Cardiac muscle cell (in vitro differentiated cells and primary cell): ENCODE measurements at regions not wholly inside any gene's neighbourhood (a gene's known extent, or its start where the extent isn't known, plus 50 kb on each side); places are given as distances from the start of the nearest gene placed in this dataset.

Source experiments
- DNase-seq, 2 donors: peaks; one replicate each; pipeline versions ENCODE4 v3.0.0 to v3.0.0-alpha.2; 2010 to 2017; ENCODE audit warnings: low read depth in 1 of 2, low spot score in 1 of 2
- H3K27ac ChIP-seq: fragments of 200-600 bp; sonication (generic); 2 replicates; pipeline ENCODE4 v1.5.1; 2016
- H3K27me3 ChIP-seq: fragments of 200-600 bp; sonication (generic); 2 replicates; pipeline ENCODE4 v1.6.0; 2016; ENCODE audit warnings: control low read depth
- H3K36me3 ChIP-seq: fragments of 200-600 bp; sonication (generic); 2 replicates; pipeline ENCODE4 v1.5.1; 2016; ENCODE audit warnings: control low read depth
- H3K4me1 ChIP-seq: fragments of 200-600 bp; sonication (generic); 2 replicates; pipeline ENCODE4 v1.8.1; 2017; ENCODE audit warnings: low read depth, mild to moderate bottlenecking, mixed run types
- H3K4me3 ChIP-seq: fragments of 200-600 bp; sonication (generic); 2 replicates; pipeline ENCODE4 v1.5.1; 2016; ENCODE audit warnings: mild to moderate bottlenecking
- H3K9me3 ChIP-seq: fragments of 200-600 bp; sonication (generic); 2 replicates; pipeline ENCODE4 v1.5.1; 2017; ENCODE audit warnings: low read depth, mild to moderate bottlenecking, control low read depth
- TF ChIP-seq, protein P1 (sequence below): IDR thresholded peaks from 2 replicates; pipeline ENCODE4 v1.5.1; 2012; ENCODE audit warnings: low read depth, mild to moderate bottlenecking, low read length

DNA sequence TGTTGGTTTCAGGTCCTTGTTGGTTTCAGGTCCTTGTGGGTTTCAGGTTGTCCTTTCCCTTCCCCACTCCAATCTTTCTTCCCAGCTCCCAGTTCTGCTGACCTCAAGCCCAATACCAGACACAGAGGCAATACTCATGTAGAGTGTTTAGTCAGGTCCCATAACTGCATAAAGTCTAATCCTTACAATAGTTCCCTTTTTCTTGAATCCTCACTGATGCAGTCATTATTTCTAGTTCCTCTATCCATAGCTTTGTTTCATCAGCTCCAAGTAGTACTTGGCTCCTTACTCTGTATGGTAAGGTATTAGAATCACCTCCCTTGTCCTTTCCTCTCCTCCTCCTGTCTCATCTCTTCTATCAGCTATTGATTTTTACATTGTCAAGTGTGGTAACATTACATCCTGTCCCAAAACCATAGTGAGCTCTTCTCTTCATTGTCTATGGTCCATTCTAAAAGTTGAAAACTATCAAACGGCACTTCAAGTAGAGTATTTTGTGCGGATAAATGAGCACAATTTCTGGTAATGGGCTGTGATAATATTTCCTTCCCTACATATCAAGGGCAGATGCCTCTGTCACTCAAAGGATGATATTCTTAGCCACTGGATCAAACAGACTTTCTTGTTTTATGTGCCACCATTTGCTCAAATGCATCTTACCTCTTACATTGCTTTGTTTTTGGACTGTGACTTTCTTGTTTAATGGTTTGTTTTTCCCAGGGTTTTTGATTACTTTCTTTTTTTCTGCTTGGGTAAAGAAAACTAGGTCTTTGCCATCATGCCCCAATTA lies 57.2 kb upstream of the JDP2 start:
- H3K27ac ChIP-seq: no peak overlapping the region
- no peaks in the 10 kb centered on the region for H3K36me3 ChIP-seq
- no peak for DNase-seq
- H3K4me3 ChIP-seq: no peak overlapping the region
- no peaks in the 10 kb centered on the region for H3K27me3 ChIP-seq
- TF ChIP-seq, protein P1, sequence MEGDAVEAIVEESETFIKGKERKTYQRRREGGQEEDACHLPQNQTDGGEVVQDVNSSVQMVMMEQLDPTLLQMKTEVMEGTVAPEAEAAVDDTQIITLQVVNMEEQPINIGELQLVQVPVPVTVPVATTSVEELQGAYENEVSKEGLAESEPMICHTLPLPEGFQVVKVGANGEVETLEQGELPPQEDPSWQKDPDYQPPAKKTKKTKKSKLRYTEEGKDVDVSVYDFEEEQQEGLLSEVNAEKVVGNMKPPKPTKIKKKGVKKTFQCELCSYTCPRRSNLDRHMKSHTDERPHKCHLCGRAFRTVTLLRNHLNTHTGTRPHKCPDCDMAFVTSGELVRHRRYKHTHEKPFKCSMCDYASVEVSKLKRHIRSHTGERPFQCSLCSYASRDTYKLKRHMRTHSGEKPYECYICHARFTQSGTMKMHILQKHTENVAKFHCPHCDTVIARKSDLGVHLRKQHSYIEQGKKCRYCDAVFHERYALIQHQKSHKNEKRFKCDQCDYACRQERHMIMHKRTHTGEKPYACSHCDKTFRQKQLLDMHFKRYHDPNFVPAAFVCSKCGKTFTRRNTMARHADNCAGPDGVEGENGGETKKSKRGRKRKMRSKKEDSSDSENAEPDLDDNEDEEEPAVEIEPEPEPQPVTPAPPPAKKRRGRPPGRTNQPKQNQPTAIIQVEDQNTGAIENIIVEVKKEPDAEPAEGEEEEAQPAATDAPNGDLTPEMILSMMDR: no peak
- H3K9me3 ChIP-seq: no peaks in the 10 kb centered on the region
- no peaks in the 10 kb centered on the region for H3K4me1 ChIP-seq

DNA sequence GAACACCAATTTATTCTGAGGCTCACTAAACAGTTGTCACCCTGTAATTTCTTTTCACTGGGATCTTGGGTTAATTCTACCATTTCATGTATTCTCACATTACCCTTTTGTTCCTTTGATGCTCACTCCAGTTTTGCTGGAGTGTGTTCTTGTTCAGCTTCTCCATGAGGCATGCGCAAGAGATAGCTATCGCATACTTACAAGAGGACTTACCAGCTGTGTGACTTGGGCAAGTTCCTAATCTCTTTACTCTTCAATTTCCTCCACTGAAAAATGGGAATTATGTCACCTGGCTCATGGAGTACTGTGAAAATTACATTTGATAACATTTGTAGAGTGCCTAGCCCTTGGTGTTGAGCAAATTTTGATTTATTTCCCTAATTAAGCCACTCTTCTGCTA lies 56.5 kb upstream of the JDP2 start:
- no peaks in the 10 kb centered on the region for H3K27me3 ChIP-seq
- TF ChIP-seq, protein P1: no peak

DNA sequence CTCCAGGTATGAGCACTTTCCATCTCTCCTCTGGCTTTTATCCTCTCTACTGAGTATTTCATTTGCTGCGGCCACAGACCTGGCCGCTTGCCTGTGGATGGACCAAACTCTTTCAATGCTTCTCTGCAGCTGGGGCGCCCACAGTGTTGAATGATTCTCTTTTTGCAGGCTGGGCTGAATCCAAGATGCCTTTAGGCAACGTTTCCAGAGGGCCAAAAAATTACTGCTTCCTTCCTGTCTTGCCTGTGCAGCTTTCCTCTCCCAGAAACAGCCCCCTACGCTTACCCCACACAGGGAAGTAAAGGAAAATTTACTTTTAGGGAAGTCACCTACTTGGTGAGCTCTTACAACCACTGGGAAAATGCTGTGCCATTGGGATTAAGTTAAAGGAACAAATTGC lies 55.6 kb upstream of the JDP2 start:
- no peaks in the 10 kb centered on the region for H3K36me3 ChIP-seq
- H3K9me3 ChIP-seq: no peaks in the 10 kb centered on the region
- TF ChIP-seq, protein P1: no peak
- no peak overlapping the region for H3K27ac ChIP-seq
- no peaks in the 10 kb centered on the region for H3K27me3 ChIP-seq
- H3K4me3 ChIP-seq: no peak overlapping the region
- DNase-seq: peak in 1 of 2 donors; percentile 69
- H3K4me1 ChIP-seq: no peaks in the 10 kb centered on the region

More for the DNA sequence above, 56.5 kb upstream of the JDP2 start:
- H3K9me3 ChIP-seq: no peaks in the 10 kb centered on the region
- no peak for DNase-seq
- H3K4me3 ChIP-seq: no peak overlapping the region
- H3K27ac ChIP-seq: no peak overlapping the region
- H3K36me3 ChIP-seq: no peaks in the 10 kb centered on the region
- no peaks in the 10 kb centered on the region for H3K4me1 ChIP-seq

DNA sequence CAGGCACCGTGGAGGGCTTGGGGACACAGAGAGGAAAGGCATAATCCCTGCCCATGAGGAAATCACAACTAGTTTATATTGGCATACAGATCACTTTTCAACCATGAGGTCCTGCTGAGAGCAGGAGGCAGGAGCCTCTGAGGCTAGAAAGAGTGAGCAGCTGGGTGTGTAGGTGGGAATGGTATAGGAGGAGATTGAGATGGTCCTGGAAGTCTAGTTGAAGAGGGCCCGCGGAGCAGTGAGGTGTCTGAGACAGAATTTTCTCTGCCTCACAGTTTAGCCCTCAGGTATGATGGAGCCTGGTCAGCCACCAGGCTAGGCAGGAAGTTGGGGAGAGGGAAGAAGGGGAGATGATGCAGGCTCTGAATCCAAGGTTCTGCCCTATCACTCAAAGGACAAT lies 54.7 kb upstream of the JDP2 start:
- Histone ChIP-seq H3K27me3 (no peaks in the 10 kb centered on the region), H3K9me3 (no peaks in the 10 kb centered on the region), H3K36me3 (no peaks in the 10 kb centered on the region), H3K4me3 (no peak overlapping the region), H3K4me1 (no peaks in the 10 kb centered on the region), H3K27ac (no peak overlapping the region)
- DNase-seq: no peak
- TF ChIP-seq, protein P1: no peak

DNA sequence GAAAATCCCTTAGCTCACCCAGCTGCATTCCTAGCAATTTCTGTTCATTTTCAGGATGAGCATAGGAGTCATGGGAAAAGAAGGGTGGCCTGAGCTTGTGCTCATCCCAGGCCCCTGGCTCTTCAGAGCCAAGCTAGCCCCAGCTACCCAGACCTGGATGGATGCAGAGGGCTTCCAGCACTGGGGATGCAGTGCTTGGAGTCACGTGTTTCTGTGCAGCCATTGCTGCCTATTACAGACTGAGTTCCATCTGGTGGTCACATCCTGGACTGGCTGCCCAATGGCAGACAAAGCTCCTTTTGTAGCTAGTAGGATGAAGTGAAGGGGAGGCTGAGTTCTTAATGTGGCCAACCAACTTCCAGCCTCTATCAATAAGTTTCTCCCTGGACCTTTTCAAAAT lies 54.2 kb upstream of the JDP2 start:
- H3K36me3 ChIP-seq: no peaks in the 10 kb centered on the region
- TF ChIP-seq, protein P1: no peak
- H3K4me1 ChIP-seq: no peaks in the 10 kb centered on the region
- H3K27ac ChIP-seq: no peak overlapping the region
- DNase-seq: no peak
- H3K9me3 ChIP-seq: no peaks in the 10 kb centered on the region
- H3K4me3 ChIP-seq: no peak overlapping the region
- no peaks in the 10 kb centered on the region for H3K27me3 ChIP-seq
